DND-41 (cell line): ENCODE measurements at regions not wholly inside any gene's neighbourhood (a gene's known extent, or its start where the extent isn't known, plus 50 kb on each side); places are given as distances from the start of the nearest gene placed in this dataset.

Experiments
- ATAC-seq: fragments of 200-7000 bp; cut with Tn5 transposase; 3 replicates; pipeline ENCODE4 v1.9.1; 2021; ENCODE audit warnings: low read depth; ENCODE audit not compliant: insufficient read depth
- DNase-seq: peaks from one replicate; pipeline ENCODE4 v3.0.0-alpha.2; 2020
- H2AFZ ChIP-seq: 2 replicates; pipeline ENCODE4 v1.6.0; 2012; ENCODE audit warnings: low read depth, low read length
- H3K27ac ChIP-seq: 2 replicates; pipeline ENCODE4 v1.5.1; 2012; ENCODE audit warnings: low read length, inconsistent platforms
- H3K27me3 ChIP-seq: fragments of 200-600 bp; sonication (generic); 2 replicates; pipeline ENCODE4 v1.6.0; 2012; ENCODE audit warnings: low read length, mild to moderate bottlenecking, inconsistent platforms; ENCODE audit not compliant: insufficient read depth, poor library complexity
- H3K36me3 ChIP-seq: 2 replicates; pipeline ENCODE4 v1.5.1; 2012; ENCODE audit warnings: low read length, inconsistent platforms; ENCODE audit not compliant: insufficient read depth
- H3K4me1 ChIP-seq: 2 replicates; pipeline ENCODE4 v1.5.1; 2012; ENCODE audit warnings: mild to moderate bottlenecking, low read length; ENCODE audit not compliant: insufficient read depth
- H3K4me2 ChIP-seq: 2 replicates; pipeline ENCODE4 v1.6.0; 2012; ENCODE audit warnings: mild to moderate bottlenecking, moderate library complexity, low read length, inconsistent platforms; ENCODE audit not compliant: insufficient read depth
- H3K4me3 ChIP-seq, 2 experiments: fragments of 200-600 bp in 1 of 2; shearing (Covaris generic) in 1 of 2; 2 replicates each; pipeline ENCODE4 v1.5.1; 2012 to 2016; ENCODE audit warnings: inconsistent platforms in 2 of 2, low read length in 2 of 2, mild to moderate bottlenecking in 2 of 2, low read depth in 1 of 2, moderate library complexity in 1 of 2
- H3K79me2 ChIP-seq: 2 replicates; pipeline ENCODE4 v1.6.0; 2012; ENCODE audit warnings: low read length, inconsistent platforms; ENCODE audit not compliant: insufficient read depth
- H3K9ac ChIP-seq: 2 replicates; pipeline ENCODE4 v1.6.0; 2012; ENCODE audit warnings: low read depth, mild to moderate bottlenecking, inconsistent platforms, low read length, moderate library complexity
- H3K9me3 ChIP-seq: 2 replicates; pipeline ENCODE4 v1.5.1; 2012; ENCODE audit warnings: low read length, moderate library complexity, mild to moderate bottlenecking, inconsistent platforms; ENCODE audit not compliant: insufficient read depth, severe bottlenecking
- H4K20me1 ChIP-seq: 2 replicates; pipeline ENCODE4 v1.6.0; 2012; ENCODE audit warnings: low read length; ENCODE audit not compliant: insufficient read depth
- CTCF ChIP-seq: IDR thresholded peaks from 2 replicates; pipeline ENCODE4 v1.5.1; 2012; ENCODE audit warnings: borderline replicate concordance, low read length, moderate library complexity, mild to moderate bottlenecking; ENCODE audit not compliant: poor library complexity, severe bottlenecking; ENCODE audit errors: extremely low read depth
- EZH2 ChIP-seq: IDR thresholded peaks from 3 replicates; pipeline ENCODE4 v1.6.1; 2012; ENCODE audit warnings: borderline replicate concordance, low read depth, mild to moderate bottlenecking, moderate library complexity, low read length, inconsistent platforms; ENCODE audit not compliant: severe bottlenecking

- H3K9me3 ChIP-seq = no peaks in the 10 kb centered on the region
- H3K9ac ChIP-seq = no peak overlapping the region
- H3K4me3 ChIP-seq = no peak overlapping the region
- H3K27me3 ChIP-seq = peaks cover 7% of the 10 kb centered on the region
- DNase-seq = no peak
- no peaks in the 10 kb centered on the region for H3K4me1 ChIP-seq
- TF ChIP-seq CTCF (no peak), EZH2 (no peak)
- H2AFZ ChIP-seq = no peak overlapping the region
- no peak overlapping the region for H3K27ac ChIP-seq
- no peaks in the 10 kb centered on the region for H4K20me1 ChIP-seq
- H3K36me3 ChIP-seq = no peaks in the 10 kb centered on the region
- ATAC-seq = no peak
- no peaks in the 10 kb centered on the region for H3K79me2 ChIP-seq
- no peak overlapping the region for H3K4me2 ChIP-seq
Observed at GRCh38 chr2:133733901-133734255, 165.6 kb upstream of the NCKAP5 start.

DNA sequence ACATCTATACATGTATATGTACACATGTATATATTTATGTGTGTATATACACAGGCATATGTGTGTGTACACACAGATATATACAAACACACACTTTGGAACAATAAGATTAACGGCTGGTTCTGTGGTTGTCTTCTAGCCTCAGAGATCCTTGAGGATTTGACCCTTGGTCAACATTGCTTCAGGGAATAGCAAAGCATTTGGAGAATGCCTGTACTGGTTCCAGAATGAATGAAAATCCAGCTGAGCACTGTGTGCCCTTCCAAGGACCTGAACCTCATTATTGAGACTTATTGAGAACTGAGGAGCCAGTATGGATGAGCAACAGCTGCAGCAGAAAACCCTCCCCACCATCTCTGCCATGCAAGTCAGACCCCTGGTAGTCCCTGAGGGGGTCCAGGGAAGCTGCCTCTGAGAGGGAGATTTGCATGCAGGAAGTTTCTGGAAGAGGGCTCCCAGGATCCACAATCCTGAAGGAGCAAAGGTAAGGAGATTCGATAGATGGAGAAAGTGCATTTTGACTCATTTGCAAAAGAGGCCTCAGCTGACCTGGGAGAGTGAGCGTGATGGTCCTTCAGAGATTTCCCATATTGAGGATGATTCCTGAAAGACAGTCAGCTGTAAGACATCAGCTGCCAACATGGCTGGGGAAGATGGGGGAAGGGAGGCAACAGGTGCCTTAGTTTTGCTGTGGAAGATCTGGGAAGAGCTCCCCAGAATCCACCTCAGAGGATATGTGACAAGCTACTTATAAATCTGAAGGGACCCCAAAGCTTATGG, 166.6 kb upstream of the NCKAP5 start:
- H2AFZ ChIP-seq = no peak overlapping the region
- H3K4me3 ChIP-seq = no peak overlapping the region
- no peaks in the 10 kb centered on the region for H4K20me1 ChIP-seq
- H3K27ac ChIP-seq = no peak overlapping the region
- H3K79me2 ChIP-seq = no peaks in the 10 kb centered on the region
- H3K9me3 ChIP-seq = no peaks in the 10 kb centered on the region
- no peaks in the 10 kb centered on the region for H3K36me3 ChIP-seq
- peaks cover 7% of the 10 kb centered on the region for H3K27me3 ChIP-seq
- TF ChIP-seq CTCF (no peak), EZH2 (no peak)
- H3K4me1 ChIP-seq = no peaks in the 10 kb centered on the region
- DNase-seq (no peak), ATAC-seq (no peak)
- no peak overlapping the region for H3K9ac ChIP-seq
- H3K4me2 ChIP-seq = no peak overlapping the region

GRCh38 chr2:133736674-133737073, 168.4 kb upstream of the NCKAP5 start:
- H3K4me2 ChIP-seq = no peak overlapping the region
- no peak overlapping the region for H3K9ac ChIP-seq
- peaks cover 7% of the 10 kb centered on the region for H3K27me3 ChIP-seq
- H2AFZ ChIP-seq = no peak overlapping the region
- H3K27ac ChIP-seq = no peak overlapping the region
- H3K36me3 ChIP-seq = no peaks in the 10 kb centered on the region
- DNase-seq (no peak), ATAC-seq (no peak)
- no peak overlapping the region for H3K4me3 ChIP-seq
- no peaks in the 10 kb centered on the region for H3K9me3 ChIP-seq
- no peaks in the 10 kb centered on the region for H4K20me1 ChIP-seq
- no peaks in the 10 kb centered on the region for H3K4me1 ChIP-seq
- TF ChIP-seq EZH2 (no peak), CTCF (no peak)
- no peaks in the 10 kb centered on the region for H3K79me2 ChIP-seq
